Liver (tissue), 3 donors: ENCODE measurements at regions not wholly inside any gene's neighbourhood (a gene's known extent, or its start where the extent isn't known, plus 50 kb on each side); places are given as distances from the start of the nearest gene placed in this dataset.

Source experiments
- GABPA ChIP-seq, 2 donors: IDR thresholded peaks in 1 of 2; conservative IDR thresholded peaks in 1 of 2; 2 replicates each; pipeline ENCODE4 v1.6.1; 2016; ENCODE audit warnings: antibody characterized with exemption in 2 of 2, mild to moderate bottlenecking in 1 of 2, moderate library complexity in 1 of 2
- HNF4G ChIP-seq: IDR thresholded peaks from 2 replicates; pipeline ENCODE4 v1.6.1; 2016; ENCODE audit warnings: antibody characterized with exemption
- JUND ChIP-seq, 2 donors: IDR thresholded peaks; 2 replicates each; pipeline ENCODE4 v1.6.1; 2016; ENCODE audit warnings: antibody characterized with exemption in 2 of 2
- RAD21 ChIP-seq, 2 donors: IDR thresholded peaks; 2 replicates each; pipeline ENCODE4 v1.6.1; 2016; ENCODE audit warnings: antibody characterized with exemption in 2 of 2, mild to moderate bottlenecking in 2 of 2
- RXRA ChIP-seq, 2 donors: IDR thresholded peaks; 2 replicates each; pipeline ENCODE4 v1.6.1; 2017 to 2018; ENCODE audit warnings: antibody characterized with exemption in 2 of 2, mild to moderate bottlenecking in 1 of 2
- YY1 ChIP-seq: IDR thresholded peaks from 2 replicates; pipeline ENCODE4 v1.6.1; 2016; ENCODE audit warnings: antibody characterized with exemption, mild to moderate bottlenecking
- TF ChIP-seq, protein P1 (sequence below): fragments of 150-350 bp; IDR thresholded peaks from 2 replicates; pipeline ENCODE4 v1.5.1; 2017; ENCODE audit warnings: improper control_type of control experiment, low read depth, low read length; ENCODE audit not compliant: missing input control
- TF ChIP-seq, protein P2 (sequence below): IDR thresholded peaks from 2 replicates; pipeline ENCODE4 v1.6.1; 2016; ENCODE audit warnings: antibody characterized with exemption
- TF ChIP-seq, protein P3 (sequence below): IDR thresholded peaks from 2 replicates; pipeline ENCODE4 v1.6.1; 2016; ENCODE audit warnings: antibody characterized with exemption, mild to moderate bottlenecking
- TF ChIP-seq, protein P4 (sequence below): IDR thresholded peaks from 2 replicates; pipeline ENCODE4 v1.6.1; 2016; ENCODE audit warnings: antibody characterized with exemption
- donor health status: healthy.
- donor health status: healthy.

DNA sequence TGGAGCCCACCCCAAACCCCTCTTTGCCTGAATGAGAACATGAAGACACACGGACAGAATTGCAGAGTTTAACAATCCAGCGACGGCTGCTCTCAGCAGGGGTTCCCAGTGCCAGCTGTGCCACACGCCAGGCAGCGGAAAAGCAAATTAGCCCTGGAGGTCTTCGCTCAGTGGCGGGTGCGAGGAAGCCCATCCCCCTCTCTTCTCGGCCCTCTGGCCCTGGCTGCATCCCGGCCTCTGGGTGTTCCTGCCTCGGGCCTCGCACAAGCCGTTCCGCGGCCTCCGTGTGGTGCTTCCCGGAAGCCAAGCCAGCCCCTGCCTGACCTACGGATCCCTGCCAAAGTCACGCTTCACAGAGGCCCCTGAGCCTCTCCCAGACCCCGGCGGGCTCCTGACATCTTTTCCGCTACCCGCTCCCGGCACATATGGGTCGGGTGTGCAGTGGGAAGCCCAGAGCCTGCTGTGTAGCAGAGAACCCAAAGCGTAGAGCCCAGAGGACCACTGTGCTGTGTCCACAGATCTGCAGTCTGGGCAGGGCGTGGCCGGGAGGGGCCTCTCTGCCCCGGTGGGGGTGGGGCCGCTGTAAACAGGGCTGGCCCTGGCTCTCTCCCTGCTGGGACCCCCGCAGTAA lies 70.7 kb upstream of the GALNT9 start:
- TF ChIP-seq, protein P1, sequence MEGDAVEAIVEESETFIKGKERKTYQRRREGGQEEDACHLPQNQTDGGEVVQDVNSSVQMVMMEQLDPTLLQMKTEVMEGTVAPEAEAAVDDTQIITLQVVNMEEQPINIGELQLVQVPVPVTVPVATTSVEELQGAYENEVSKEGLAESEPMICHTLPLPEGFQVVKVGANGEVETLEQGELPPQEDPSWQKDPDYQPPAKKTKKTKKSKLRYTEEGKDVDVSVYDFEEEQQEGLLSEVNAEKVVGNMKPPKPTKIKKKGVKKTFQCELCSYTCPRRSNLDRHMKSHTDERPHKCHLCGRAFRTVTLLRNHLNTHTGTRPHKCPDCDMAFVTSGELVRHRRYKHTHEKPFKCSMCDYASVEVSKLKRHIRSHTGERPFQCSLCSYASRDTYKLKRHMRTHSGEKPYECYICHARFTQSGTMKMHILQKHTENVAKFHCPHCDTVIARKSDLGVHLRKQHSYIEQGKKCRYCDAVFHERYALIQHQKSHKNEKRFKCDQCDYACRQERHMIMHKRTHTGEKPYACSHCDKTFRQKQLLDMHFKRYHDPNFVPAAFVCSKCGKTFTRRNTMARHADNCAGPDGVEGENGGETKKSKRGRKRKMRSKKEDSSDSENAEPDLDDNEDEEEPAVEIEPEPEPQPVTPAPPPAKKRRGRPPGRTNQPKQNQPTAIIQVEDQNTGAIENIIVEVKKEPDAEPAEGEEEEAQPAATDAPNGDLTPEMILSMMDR, result no peak
- TF ChIP-seq, protein P2, sequence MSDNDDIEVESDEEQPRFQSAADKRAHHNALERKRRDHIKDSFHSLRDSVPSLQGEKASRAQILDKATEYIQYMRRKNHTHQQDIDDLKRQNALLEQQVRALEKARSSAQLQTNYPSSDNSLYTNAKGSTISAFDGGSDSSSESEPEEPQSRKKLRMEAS, result no peak
- TF ChIP-seq RXRA (IDR thresholded peaks at IDR 0.05) (no peak), HNF4G (no peak), GABPA (IDR thresholded peaks at IDR 0.05 in 1 of 2, conservative IDR thresholded peaks at IDR 0.05 in 1 of 2) (no peak), RAD21 (IDR thresholded peaks at IDR 0.05) (no peak), YY1 (no peak), JUND (IDR thresholded peaks at IDR 0.05) (no peak)
- TF ChIP-seq, protein P3, sequence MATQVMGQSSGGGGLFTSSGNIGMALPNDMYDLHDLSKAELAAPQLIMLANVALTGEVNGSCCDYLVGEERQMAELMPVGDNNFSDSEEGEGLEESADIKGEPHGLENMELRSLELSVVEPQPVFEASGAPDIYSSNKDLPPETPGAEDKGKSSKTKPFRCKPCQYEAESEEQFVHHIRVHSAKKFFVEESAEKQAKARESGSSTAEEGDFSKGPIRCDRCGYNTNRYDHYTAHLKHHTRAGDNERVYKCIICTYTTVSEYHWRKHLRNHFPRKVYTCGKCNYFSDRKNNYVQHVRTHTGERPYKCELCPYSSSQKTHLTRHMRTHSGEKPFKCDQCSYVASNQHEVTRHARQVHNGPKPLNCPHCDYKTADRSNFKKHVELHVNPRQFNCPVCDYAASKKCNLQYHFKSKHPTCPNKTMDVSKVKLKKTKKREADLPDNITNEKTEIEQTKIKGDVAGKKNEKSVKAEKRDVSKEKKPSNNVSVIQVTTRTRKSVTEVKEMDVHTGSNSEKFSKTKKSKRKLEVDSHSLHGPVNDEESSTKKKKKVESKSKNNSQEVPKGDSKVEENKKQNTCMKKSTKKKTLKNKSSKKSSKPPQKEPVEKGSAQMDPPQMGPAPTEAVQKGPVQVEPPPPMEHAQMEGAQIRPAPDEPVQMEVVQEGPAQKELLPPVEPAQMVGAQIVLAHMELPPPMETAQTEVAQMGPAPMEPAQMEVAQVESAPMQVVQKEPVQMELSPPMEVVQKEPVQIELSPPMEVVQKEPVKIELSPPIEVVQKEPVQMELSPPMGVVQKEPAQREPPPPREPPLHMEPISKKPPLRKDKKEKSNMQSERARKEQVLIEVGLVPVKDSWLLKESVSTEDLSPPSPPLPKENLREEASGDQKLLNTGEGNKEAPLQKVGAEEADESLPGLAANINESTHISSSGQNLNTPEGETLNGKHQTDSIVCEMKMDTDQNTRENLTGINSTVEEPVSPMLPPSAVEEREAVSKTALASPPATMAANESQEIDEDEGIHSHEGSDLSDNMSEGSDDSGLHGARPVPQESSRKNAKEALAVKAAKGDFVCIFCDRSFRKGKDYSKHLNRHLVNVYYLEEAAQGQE, result no peak
- TF ChIP-seq, protein P4, sequence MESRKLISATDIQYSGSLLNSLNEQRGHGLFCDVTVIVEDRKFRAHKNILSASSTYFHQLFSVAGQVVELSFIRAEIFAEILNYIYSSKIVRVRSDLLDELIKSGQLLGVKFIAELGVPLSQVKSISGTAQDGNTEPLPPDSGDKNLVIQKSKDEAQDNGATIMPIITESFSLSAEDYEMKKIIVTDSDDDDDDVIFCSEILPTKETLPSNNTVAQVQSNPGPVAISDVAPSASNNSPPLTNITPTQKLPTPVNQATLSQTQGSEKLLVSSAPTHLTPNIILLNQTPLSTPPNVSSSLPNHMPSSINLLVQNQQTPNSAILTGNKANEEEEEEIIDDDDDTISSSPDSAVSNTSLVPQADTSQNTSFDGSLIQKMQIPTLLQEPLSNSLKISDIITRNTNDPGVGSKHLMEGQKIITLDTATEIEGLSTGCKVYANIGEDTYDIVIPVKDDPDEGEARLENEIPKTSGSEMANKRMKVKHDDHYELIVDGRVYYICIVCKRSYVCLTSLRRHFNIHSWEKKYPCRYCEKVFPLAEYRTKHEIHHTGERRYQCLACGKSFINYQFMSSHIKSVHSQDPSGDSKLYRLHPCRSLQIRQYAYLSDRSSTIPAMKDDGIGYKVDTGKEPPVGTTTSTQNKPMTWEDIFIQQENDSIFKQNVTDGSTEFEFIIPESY, result no peak
